ENCODE measurements at regions not wholly inside any gene's neighbourhood (a gene's known extent, or its start where the extent isn't known, plus 50 kb on each side); places are given as distances from the start of the nearest gene placed in this dataset.

DNA sequence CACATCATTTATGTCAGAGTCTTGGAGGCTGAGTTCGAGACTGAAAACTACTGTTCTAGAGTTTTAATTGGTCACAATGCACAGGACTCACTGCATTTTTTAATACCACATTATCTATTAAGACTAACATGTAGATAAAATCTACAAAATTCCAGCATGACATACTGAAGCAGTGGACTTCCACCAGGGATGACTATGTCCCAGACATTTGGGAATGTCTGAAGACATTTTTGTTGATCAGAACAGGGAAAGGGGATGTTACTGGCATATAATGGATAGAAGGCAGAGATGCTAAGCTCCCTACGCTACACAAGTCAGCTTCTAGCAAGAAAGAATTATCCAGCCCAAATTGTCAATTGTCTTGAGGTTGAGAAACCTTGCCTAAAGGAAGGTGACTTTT is 419.0 kb upstream of the TGFBR2 start (continued):
- TF ChIP-seq CBFB (CRISPR knock-in tag; IDR thresholded peaks at IDR 0.05; ENCODE audit: low read depth) (no peak), RORB (CRISPR knock-in tag; IDR thresholded peaks at IDR 0.05) (no peak)

DNA sequence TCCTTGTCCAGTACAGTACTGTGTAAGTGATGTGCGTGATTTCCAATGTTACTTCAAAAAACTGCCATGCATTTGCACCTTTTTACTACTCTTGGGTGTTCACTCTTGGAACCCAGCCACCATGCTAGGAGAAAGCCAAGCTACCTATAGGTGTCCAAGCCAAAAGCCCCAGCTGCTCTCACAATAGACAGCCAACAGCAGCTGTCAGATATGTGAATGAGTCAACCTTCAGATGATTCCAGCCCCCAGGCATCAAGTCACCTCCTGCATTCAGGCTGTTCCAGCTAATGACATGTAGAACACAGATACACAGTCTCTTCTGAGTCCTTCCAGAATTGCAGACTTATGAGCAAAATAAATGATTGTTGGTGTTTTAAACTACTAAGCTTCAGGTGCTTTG is 417.7 kb upstream of the TGFBR2 start:
- no peaks in the 10 kb centered on the region for H3K27me3 Mint-ChIP-seq (ENCODE audit: low read depth)
- no peak overlapping the region for H3K27ac Mint-ChIP-seq
- H3K9me3 Mint-ChIP-seq: no peaks in the 10 kb centered on the region
- ChIA-PET POLR2A (no interaction called here), CTCF (no interaction called here)
- no peak for ATAC-seq
- TF ChIP-seq NR2C2 (CRISPR knock-in tag; IDR thresholded peaks at IDR 0.05): no peak
- no peak for TF ChIP-seq NR3C1 (CRISPR knock-in tag; conservative IDR thresholded peaks at IDR 0.05; ENCODE audit: low read depth)
- TF ChIP-seq ZNF263 (CRISPR knock-in tag; IDR thresholded peaks at IDR 0.05; ENCODE audit: low read depth): no peak
- TF ChIP-seq TEAD4 (CRISPR knock-in tag; IDR thresholded peaks at IDR 0.05): no peak
- H3K36me3 Mint-ChIP-seq: no peaks in the 10 kb centered on the region
- peaks cover 7% of the 10 kb centered on the region for H3K4me1 Mint-ChIP-seq
- DNase-seq (ENCODE audit: low spot score): no peak
- H3K4me3 Mint-ChIP-seq: no peak overlapping the region

DNA sequence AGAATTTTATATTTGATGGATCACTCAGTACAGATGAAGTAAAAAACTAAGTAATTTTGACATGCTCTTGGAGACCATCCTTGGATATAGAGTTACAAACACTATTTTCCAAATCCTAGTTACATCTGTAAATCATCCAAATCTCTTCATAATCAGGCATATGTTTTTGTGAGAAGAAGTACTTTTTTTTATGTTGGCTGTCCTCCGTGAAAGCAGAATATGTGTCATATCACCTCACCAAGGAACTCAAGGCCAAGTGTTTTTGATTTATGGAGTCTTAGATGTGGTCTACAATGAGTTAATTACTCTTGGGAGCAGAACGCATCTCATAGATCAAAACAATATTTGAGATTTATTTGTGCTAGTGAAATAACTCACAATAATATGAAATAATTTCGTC is 416.5 kb upstream of the TGFBR2 start:
- TF ChIP-seq CREB1 (CRISPR knock-in tag; IDR thresholded peaks at IDR 0.05) (no peak), ESRRA (CRISPR knock-in tag; IDR thresholded peaks at IDR 0.05; ENCODE audit: borderline replicate concordance) (no peak), JUN (CRISPR knock-in tag; IDR thresholded peaks at IDR 0.05) (no peak)
- TF ChIP-seq, protein P1, sequence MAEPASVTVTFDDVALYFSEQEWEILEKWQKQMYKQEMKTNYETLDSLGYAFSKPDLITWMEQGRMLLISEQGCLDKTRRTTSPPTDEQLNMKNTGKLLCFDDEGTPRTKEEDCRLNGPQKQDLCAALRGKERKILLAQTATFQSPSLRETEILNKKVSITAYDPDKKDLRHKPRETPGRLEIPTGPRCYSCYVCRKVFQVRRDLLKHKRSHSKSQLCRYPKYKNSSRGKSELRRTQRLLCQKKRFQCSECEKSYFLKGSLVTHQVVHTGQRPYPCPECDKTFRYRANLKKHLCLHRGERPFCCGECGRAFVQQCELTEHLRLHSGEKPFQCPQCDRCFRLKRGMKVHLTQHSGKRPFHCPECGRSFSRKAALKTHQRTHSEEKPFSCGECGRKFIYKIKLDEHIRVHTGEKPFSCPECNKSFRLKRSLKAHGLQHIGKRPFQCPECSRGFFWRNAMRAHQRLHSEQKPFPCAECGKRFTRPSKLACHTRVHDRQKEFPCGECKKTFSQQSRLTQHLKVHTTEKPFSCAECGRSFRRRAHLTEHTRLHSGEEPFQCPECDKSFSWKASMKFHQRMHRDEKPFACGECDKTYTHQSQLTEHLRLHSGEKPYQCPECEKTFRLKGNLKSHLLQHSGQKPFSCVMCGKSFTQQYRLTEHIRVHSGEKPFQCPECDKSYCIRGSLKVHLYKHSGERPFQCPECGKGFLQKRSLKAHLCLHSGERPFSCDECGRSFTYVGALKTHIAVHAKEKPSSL (CRISPR knock-in tag; conservative IDR thresholded peaks at IDR 0.05): no peak
- Mint-ChIP-seq H3K27me3 (ENCODE audit: low read depth) (no peaks in the 10 kb centered on the region), H3K9me3 (no peaks in the 10 kb centered on the region), H3K27ac (no peak overlapping the region), H3K4me3 (no peak overlapping the region), H3K4me1 (peaks cover 7% of the 10 kb centered on the region), H3K36me3 (no peaks in the 10 kb centered on the region)
- ChIA-PET POLR2A (no interaction called here), CTCF (no interaction called here)
- DNase-seq (ENCODE audit: low spot score) (no peak), ATAC-seq (no peak)

DNA sequence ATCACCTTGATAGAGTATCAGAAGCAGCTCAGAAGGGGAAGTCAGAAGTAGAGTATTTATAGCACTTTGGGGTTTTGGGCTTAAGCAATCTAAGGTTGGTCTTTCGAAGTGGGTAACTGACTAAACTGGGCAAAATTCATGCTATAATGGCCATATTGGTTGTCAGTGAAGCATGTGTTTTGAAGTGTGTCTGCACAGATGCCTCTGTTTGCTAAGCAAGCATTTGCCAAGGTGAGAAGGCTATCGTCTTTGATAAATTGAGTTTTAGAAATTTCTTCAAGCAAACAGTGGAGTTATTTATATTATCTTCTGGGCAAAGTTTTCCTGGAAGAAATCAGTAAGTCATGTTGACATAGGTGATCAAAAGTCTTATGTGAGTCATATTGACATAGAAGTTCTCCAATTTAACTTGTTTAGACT is 412.8 kb upstream of the TGFBR2 start:
- Mint-ChIP-seq H3K36me3 (no peaks in the 10 kb centered on the region), H3K9me3 (no peaks in the 10 kb centered on the region), H3K4me1 (no peaks in the 10 kb centered on the region), H3K4me3 (no peak overlapping the region), H3K27ac (no peak overlapping the region), H3K27me3 (ENCODE audit: low read depth) (no peaks in the 10 kb centered on the region)
- ATAC-seq: no peak
- POLR2A ChIA-PET: no interaction called here
- TF ChIP-seq, protein P2, sequence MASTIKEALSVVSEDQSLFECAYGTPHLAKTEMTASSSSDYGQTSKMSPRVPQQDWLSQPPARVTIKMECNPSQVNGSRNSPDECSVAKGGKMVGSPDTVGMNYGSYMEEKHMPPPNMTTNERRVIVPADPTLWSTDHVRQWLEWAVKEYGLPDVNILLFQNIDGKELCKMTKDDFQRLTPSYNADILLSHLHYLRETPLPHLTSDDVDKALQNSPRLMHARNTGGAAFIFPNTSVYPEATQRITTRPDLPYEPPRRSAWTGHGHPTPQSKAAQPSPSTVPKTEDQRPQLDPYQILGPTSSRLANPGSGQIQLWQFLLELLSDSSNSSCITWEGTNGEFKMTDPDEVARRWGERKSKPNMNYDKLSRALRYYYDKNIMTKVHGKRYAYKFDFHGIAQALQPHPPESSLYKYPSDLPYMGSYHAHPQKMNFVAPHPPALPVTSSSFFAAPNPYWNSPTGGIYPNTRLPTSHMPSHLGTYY (CRISPR knock-in tag; IDR thresholded peaks at IDR 0.05): no peak
- TF ChIP-seq, protein P3, sequence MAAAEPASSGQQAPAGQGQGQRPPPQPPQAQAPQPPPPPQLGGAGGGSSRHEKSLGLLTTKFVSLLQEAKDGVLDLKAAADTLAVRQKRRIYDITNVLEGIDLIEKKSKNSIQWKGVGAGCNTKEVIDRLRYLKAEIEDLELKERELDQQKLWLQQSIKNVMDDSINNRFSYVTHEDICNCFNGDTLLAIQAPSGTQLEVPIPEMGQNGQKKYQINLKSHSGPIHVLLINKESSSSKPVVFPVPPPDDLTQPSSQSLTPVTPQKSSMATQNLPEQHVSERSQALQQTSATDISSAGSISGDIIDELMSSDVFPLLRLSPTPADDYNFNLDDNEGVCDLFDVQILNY (CRISPR knock-in tag; IDR thresholded peaks at IDR 0.05): no peak
- TF ChIP-seq EMX1 (CRISPR knock-in tag; IDR thresholded peaks at IDR 0.05) (no peak), ZNF396 (CRISPR knock-in tag; IDR thresholded peaks at IDR 0.05; ENCODE audit: borderline replicate concordance) (no peak), KAT7 (CRISPR knock-in tag; IDR thresholded peaks at IDR 0.05; ENCODE audit: borderline replicate concordance) (no peak), TEAD4 (CRISPR knock-in tag; IDR thresholded peaks at IDR 0.05) (no peak), RORB (CRISPR knock-in tag; IDR thresholded peaks at IDR 0.05) (no peak), SMAD4 (CRISPR knock-in tag; IDR thresholded peaks at IDR 0.05) (no peak)
- TF ChIP-seq, protein P4, sequence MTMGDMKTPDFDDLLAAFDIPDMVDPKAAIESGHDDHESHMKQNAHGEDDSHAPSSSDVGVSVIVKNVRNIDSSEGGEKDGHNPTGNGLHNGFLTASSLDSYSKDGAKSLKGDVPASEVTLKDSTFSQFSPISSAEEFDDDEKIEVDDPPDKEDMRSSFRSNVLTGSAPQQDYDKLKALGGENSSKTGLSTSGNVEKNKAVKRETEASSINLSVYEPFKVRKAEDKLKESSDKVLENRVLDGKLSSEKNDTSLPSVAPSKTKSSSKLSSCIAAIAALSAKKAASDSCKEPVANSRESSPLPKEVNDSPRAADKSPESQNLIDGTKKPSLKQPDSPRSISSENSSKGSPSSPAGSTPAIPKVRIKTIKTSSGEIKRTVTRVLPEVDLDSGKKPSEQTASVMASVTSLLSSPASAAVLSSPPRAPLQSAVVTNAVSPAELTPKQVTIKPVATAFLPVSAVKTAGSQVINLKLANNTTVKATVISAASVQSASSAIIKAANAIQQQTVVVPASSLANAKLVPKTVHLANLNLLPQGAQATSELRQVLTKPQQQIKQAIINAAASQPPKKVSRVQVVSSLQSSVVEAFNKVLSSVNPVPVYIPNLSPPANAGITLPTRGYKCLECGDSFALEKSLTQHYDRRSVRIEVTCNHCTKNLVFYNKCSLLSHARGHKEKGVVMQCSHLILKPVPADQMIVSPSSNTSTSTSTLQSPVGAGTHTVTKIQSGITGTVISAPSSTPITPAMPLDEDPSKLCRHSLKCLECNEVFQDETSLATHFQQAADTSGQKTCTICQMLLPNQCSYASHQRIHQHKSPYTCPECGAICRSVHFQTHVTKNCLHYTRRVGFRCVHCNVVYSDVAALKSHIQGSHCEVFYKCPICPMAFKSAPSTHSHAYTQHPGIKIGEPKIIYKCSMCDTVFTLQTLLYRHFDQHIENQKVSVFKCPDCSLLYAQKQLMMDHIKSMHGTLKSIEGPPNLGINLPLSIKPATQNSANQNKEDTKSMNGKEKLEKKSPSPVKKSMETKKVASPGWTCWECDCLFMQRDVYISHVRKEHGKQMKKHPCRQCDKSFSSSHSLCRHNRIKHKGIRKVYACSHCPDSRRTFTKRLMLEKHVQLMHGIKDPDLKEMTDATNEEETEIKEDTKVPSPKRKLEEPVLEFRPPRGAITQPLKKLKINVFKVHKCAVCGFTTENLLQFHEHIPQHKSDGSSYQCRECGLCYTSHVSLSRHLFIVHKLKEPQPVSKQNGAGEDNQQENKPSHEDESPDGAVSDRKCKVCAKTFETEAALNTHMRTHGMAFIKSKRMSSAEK (CRISPR knock-in tag; IDR thresholded peaks at IDR 0.05; ENCODE audit: borderline replicate concordance): no peak
- TF ChIP-seq, protein P5, sequence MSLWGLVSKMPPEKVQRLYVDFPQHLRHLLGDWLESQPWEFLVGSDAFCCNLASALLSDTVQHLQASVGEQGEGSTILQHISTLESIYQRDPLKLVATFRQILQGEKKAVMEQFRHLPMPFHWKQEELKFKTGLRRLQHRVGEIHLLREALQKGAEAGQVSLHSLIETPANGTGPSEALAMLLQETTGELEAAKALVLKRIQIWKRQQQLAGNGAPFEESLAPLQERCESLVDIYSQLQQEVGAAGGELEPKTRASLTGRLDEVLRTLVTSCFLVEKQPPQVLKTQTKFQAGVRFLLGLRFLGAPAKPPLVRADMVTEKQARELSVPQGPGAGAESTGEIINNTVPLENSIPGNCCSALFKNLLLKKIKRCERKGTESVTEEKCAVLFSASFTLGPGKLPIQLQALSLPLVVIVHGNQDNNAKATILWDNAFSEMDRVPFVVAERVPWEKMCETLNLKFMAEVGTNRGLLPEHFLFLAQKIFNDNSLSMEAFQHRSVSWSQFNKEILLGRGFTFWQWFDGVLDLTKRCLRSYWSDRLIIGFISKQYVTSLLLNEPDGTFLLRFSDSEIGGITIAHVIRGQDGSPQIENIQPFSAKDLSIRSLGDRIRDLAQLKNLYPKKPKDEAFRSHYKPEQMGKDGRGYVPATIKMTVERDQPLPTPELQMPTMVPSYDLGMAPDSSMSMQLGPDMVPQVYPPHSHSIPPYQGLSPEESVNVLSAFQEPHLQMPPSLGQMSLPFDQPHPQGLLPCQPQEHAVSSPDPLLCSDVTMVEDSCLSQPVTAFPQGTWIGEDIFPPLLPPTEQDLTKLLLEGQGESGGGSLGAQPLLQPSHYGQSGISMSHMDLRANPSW (CRISPR knock-in tag; conservative IDR thresholded peaks at IDR 0.05; ENCODE audit: low read depth): no peak
- TF ChIP-seq, protein P6, sequence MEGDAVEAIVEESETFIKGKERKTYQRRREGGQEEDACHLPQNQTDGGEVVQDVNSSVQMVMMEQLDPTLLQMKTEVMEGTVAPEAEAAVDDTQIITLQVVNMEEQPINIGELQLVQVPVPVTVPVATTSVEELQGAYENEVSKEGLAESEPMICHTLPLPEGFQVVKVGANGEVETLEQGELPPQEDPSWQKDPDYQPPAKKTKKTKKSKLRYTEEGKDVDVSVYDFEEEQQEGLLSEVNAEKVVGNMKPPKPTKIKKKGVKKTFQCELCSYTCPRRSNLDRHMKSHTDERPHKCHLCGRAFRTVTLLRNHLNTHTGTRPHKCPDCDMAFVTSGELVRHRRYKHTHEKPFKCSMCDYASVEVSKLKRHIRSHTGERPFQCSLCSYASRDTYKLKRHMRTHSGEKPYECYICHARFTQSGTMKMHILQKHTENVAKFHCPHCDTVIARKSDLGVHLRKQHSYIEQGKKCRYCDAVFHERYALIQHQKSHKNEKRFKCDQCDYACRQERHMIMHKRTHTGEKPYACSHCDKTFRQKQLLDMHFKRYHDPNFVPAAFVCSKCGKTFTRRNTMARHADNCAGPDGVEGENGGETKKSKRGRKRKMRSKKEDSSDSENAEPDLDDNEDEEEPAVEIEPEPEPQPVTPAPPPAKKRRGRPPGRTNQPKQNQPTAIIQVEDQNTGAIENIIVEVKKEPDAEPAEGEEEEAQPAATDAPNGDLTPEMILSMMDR (IDR thresholded peaks at IDR 0.05): no peak
- no peak for DNase-seq (ENCODE audit: low spot score)
- CTCF ChIA-PET: no interaction called here
